WI38 (cell line): ENCODE measurements at regions not wholly inside any gene's neighbourhood (a gene's known extent, or its start where the extent isn't known, plus 50 kb on each side); places are given as distances from the start of the nearest gene placed in this dataset.

ENCODE experiments used
- H3K4me3 ChIP-seq: 2 replicates; pipeline ENCODE4 v1.5.1; 2011; ENCODE audit warnings: low read depth, mild to moderate bottlenecking, control low read depth, low read length
- TF ChIP-seq, protein P1 (sequence below): IDR thresholded peaks from 2 replicates; pipeline ENCODE4 v1.5.1; 2012; ENCODE audit warnings: low read depth, mild to moderate bottlenecking, control low read depth, low read length

DNA sequence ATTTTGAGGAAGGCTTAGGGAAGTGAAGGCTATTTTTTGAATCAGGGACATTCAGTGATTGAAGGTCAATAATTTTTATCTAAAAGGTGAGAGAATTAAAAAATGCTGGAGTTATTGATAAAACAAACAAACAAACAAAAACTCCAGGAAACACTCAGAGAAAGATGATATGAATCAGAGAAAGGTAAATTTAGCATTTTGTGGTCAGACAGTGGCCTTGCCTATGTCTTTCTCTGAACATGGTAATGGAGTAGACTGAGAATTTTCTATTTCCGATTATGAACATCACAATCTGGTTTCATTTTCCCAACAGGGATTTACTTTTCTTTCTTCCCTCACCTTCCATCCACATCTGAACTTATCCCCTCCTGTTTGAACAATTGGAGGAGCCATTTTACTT, 353.6 kb upstream of the RIOK2 start:
- TF ChIP-seq, protein P1, sequence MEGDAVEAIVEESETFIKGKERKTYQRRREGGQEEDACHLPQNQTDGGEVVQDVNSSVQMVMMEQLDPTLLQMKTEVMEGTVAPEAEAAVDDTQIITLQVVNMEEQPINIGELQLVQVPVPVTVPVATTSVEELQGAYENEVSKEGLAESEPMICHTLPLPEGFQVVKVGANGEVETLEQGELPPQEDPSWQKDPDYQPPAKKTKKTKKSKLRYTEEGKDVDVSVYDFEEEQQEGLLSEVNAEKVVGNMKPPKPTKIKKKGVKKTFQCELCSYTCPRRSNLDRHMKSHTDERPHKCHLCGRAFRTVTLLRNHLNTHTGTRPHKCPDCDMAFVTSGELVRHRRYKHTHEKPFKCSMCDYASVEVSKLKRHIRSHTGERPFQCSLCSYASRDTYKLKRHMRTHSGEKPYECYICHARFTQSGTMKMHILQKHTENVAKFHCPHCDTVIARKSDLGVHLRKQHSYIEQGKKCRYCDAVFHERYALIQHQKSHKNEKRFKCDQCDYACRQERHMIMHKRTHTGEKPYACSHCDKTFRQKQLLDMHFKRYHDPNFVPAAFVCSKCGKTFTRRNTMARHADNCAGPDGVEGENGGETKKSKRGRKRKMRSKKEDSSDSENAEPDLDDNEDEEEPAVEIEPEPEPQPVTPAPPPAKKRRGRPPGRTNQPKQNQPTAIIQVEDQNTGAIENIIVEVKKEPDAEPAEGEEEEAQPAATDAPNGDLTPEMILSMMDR: no peak
- H3K4me3 ChIP-seq: no peak overlapping the region

DNA sequence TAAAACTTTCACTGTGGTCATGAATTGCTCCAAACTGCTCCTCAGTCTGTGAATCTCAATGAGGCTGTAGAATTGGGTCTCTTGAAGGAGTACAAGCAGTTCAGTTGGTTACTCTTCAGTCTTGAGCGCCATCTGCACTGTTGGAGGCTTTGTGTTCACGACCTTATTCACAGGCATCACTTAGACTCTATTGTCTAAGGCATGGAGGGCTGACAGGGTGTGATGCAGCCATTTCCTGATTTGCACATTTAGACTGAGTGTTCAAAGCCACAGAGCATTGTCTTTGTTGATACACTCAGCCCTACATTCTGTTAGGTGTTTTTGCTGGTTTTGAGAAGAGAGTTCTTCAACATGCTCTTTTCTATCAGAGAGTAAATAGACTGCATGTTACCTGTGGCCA, 355.9 kb upstream of the RIOK2 start:
- TF ChIP-seq, protein P1: no peak
- no peak overlapping the region for H3K4me3 ChIP-seq

DNA sequence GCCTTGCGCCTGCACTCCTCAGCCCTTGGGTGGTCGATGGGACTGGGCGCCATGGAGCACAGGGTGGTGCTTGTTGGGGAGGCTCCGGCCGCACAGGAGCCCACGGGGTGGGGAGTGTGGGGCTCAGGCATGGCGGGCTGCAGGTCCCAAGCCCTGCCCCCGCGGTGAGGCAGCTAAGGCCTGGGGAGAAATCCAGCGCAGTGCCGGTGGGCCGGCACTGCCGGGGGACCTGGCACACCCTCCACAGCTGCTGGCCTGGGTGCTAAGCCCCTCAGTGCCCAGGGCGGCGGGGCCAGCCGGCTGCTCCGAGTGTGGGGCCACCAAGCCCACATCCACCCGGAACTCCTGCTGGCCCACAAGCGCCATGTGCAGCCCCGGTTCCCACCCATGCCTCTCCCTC, 358.8 kb upstream of the RIOK2 start:
- no peak overlapping the region for H3K4me3 ChIP-seq
- TF ChIP-seq, protein P1: no peak

DNA sequence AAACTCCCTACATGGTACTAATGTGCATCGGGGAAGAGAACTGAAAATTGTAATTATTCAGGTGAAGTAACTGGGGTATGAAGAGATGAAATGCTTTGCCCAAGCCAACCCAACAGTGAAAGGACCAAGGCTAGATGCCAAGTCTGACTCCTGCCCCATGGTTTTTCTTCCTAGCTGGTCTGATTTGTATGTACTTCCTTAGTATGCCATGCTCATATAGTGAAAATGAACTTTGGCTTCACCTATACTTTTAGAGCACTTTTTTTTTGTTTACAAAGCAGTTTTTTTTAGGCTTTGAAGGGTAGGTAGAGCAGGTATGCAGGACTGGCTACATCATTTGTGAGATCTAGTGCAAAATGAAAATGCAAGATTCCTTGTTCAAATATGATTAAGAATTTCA, 359.4 kb upstream of the RIOK2 start:
- TF ChIP-seq, protein P1: no peak

DNA sequence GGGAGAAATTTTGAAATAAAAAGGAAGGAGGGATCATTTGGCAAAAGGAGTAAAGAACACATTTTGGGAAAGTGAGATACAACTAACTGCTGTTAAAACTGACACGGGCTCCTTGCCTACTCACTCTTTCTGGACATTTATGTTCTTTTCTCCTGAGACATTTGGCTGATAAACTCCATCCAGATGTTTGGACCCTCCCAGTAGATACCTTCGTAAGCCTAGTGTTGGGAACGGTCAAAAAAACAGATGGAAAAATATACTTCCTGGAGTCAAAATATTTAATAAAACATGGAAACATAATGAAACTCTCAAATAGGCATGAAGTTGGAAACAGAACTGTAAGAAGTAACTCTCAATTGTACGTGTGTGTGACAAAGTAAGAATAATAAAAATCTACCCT, 360.1 kb upstream of the RIOK2 start:
- no peak overlapping the region for H3K4me3 ChIP-seq
- TF ChIP-seq, protein P1: no peak

More for the DNA sequence above, 359.4 kb upstream of the RIOK2 start:
- H3K4me3 ChIP-seq: no peak overlapping the region

DNA sequence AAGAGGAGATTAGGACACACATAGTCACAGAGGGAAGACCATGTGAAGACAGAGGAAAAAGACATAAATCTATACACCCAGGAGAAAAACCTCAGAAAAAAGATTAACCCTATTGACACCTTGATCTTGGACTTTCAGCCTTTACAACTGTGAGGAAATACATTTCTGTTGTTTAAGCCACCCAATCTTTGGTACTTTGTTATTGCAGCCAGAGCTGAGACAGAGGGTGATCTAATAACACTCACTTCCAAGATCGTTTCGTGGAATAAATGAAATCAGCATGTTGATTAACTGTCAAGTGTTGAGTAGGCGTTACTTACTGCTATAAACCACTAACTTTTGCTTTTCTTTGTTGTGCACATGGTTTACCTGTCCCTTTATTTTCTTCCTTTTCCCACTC, 361.2 kb upstream of the RIOK2 start:
- TF ChIP-seq, protein P1: no peak

DNA sequence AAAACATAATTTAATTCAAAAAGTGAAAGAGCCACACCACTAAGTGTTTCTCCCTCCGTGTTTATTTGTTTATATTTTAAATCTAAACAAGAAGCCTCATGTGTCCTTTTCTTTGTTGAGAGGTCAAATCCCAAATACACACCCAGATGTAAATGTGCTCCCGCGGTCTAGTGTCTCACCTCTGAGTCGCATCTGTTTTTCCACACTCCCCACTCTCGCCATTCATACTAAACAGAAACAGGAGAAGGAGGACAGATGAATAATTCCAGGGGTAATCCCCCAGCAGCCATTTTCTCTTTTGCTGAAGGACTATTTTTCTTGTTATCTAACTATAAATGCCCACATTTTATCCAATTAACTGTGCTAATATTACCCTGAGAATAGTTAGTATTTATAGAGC, 361.6 kb upstream of the RIOK2 start:
- H3K4me3 ChIP-seq: no peak overlapping the region

More for the DNA sequence above, 361.2 kb upstream of the RIOK2 start:
- no peak overlapping the region for H3K4me3 ChIP-seq

More for the DNA sequence above, 361.6 kb upstream of the RIOK2 start:
- TF ChIP-seq, protein P1: no peak
